GM21786 (cell line): ENCODE measurements at regions not wholly inside any gene's neighbourhood (a gene's known extent, or its start where the extent isn't known, plus 50 kb on each side); places are given as distances from the start of the nearest gene placed in this dataset.
A peak's percentile ranks its signal among the peaks of the same experiment; 100 is the strongest.

Source experiments
- ATAC-seq: cut with Tn5 transposase; IDR thresholded peaks from one replicate; pipeline ENCODE4 v1.9.1; 2021; ENCODE audit not compliant: unreplicated experiment

GRCh38 chr3:18501679-18502343, 76.7 kb upstream of the SATB1 start:
- no peak for ATAC-seq

GRCh38 chr3:18500322-18500721, 75.2 kb upstream of the SATB1 start:
- no peak for ATAC-seq

GRCh38 chr3:18499301-18499700, 74.2 kb upstream of the SATB1 start:
- peak; percentile 86 for ATAC-seq

- ATAC-seq, result no peak
Observed at GRCh38 chr3:18494251-18494650, 69.1 kb upstream of the SATB1 start.

GRCh38 chr3:18489939-18490338, 64.8 kb upstream of the SATB1 start:
- no peak for ATAC-seq

GRCh38 chr3:18483226-18483625, 58.1 kb upstream of the SATB1 start:
- ATAC-seq, result no peak

- no peak for ATAC-seq
Observed at GRCh38 chr3:18481946-18482548, 56.9 kb upstream of the SATB1 start.

- ATAC-seq, result no peak
Observed at GRCh38 chr3:18477620-18478019, 52.5 kb upstream of the SATB1 start.
